HCT116 (cell line): ENCODE measurements at regions not wholly inside any gene's neighbourhood (a gene's known extent, or its start where the extent isn't known, plus 50 kb on each side); places are given as distances from the start of the nearest gene placed in this dataset.
"Not testable (repeated sequence)": the region's sequence is repeated elsewhere in the genome, so short reads cannot be mapped to it uniquely, and the experiment has no call there.

Source experiments
- CTCF ChIP-seq, 3 experiments: fragments of 200-600 bp in 1 of 3; sonication (generic) in 1 of 3; IDR thresholded peaks in 2 of 3; conservative IDR thresholded peaks in 1 of 3; 2 replicates each; pipeline ENCODE4 v1.5.1; 2012 to 2017; ENCODE audit warnings: low read depth in 2 of 3, low read length in 2 of 3, antibody characterized with exemption in 1 of 3, borderline replicate concordance in 1 of 3, control low read depth in 1 of 3, mild to moderate bottlenecking in 1 of 3, mixed read lengths in 1 of 3, mixed run types in 1 of 3, moderate library complexity in 1 of 3; ENCODE audit not compliant: insufficient read depth in 1 of 3
- EZH2 ChIP-seq: fragments of 200-600 bp; sonication (generic); IDR thresholded peaks from 2 replicates; pipeline ENCODE4 v1.6.1; 2017; ENCODE audit warnings: antibody characterized with exemption, mixed run types
- POLR2A ChIP-seq: IDR thresholded peaks from 2 replicates; pipeline ENCODE4 v1.7.0; 2011; ENCODE audit warnings: borderline replicate concordance; ENCODE audit not compliant: insufficient read depth, insufficient read length; ENCODE audit errors: extremely low read depth
- POLR2AphosphoS5 ChIP-seq: IDR thresholded peaks from 2 replicates; pipeline ENCODE4 v1.6.1; 2011; ENCODE audit warnings: mild to moderate bottlenecking, low read depth, low read length, moderate library complexity
- SP1 ChIP-seq: IDR thresholded peaks from 2 replicates; pipeline ENCODE4 v1.6.1; 2012; ENCODE audit warnings: low read depth
- ZNF274 ChIP-seq: fragments of 200-500 bp; sonication (Bioruptor generic); IDR thresholded peaks from 2 replicates; pipeline ENCODE4 v1.6.1; 2014; ENCODE audit warnings: mild to moderate bottlenecking, low read depth, low read length, inconsistent platforms
- TF ChIP-seq, protein P1 (sequence below): IDR thresholded peaks from 2 replicates; pipeline ENCODE4 v1.6.1; 2012; ENCODE audit warnings: low read depth

DNA sequence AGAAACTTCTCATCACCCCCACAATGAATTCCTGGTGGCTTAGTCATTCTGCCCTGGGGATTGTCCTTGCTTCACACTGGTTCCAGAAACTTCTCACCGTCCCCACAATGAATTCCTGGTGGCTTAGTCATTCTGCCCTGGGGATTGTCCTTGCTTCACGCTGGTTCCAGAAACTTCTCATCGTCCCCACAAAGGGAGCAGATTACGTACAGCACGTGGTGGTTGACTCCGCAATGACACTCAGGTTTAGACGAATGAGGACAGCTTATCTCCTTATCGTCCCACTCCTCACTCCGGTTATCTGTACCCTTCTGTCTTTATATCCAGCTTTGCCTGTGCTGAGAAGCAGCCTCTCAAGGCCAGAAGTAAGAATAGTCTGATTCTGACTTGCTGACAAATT lies 273.4 kb downstream of the ASMT start:
- TF ChIP-seq CTCF (IDR thresholded peaks at IDR 0.05 in 2 of 3, conservative IDR thresholded peaks at IDR 0.05 in 1 of 3; ENCODE audit: borderline replicate concordance in 1 of 3, insufficient read depth in 1 of 3, low read depth in 2 of 3, low read length in 2 of 3); SP1; ZNF274; POLR2A; POLR2AphosphoS5; EZH2: not testable (repeated sequence)
- TF ChIP-seq, protein P1, sequence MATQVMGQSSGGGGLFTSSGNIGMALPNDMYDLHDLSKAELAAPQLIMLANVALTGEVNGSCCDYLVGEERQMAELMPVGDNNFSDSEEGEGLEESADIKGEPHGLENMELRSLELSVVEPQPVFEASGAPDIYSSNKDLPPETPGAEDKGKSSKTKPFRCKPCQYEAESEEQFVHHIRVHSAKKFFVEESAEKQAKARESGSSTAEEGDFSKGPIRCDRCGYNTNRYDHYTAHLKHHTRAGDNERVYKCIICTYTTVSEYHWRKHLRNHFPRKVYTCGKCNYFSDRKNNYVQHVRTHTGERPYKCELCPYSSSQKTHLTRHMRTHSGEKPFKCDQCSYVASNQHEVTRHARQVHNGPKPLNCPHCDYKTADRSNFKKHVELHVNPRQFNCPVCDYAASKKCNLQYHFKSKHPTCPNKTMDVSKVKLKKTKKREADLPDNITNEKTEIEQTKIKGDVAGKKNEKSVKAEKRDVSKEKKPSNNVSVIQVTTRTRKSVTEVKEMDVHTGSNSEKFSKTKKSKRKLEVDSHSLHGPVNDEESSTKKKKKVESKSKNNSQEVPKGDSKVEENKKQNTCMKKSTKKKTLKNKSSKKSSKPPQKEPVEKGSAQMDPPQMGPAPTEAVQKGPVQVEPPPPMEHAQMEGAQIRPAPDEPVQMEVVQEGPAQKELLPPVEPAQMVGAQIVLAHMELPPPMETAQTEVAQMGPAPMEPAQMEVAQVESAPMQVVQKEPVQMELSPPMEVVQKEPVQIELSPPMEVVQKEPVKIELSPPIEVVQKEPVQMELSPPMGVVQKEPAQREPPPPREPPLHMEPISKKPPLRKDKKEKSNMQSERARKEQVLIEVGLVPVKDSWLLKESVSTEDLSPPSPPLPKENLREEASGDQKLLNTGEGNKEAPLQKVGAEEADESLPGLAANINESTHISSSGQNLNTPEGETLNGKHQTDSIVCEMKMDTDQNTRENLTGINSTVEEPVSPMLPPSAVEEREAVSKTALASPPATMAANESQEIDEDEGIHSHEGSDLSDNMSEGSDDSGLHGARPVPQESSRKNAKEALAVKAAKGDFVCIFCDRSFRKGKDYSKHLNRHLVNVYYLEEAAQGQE, result not testable (repeated sequence)
